B cell (primary cell): ENCODE measurements at regions not wholly inside any gene's neighbourhood (a gene's known extent, or its start where the extent isn't known, plus 50 kb on each side); places are given as distances from the start of the nearest gene placed in this dataset.

Source experiments
- CTCF ChIP-seq: fragments of 200-600 bp; IDR thresholded peaks from one replicate; pipeline ENCODE4 v1.8.0; 2022; ENCODE audit warnings: antibody characterized with exemption, mild to moderate bottlenecking
- EZH2 ChIP-seq: IDR thresholded peaks from 2 replicates; pipeline ENCODE4 v1.6.1; 2012; ENCODE audit warnings: borderline replicate concordance, low read depth, mild to moderate bottlenecking, moderate library complexity, low read length; ENCODE audit not compliant: insufficient read depth, poor library complexity, severe bottlenecking

- TF ChIP-seq CTCF (no peak), EZH2 (no peak)
Measured at GRCh38 chr10:10110844-10111490, 906.7 kb upstream of the CELF2 start.
